ENCODE measurements at regions not wholly inside any gene's neighbourhood (a gene's known extent, or its start where the extent isn't known, plus 50 kb on each side); places are given as distances from the start of the nearest gene placed in this dataset.

GRCh38 chr6:4489538-4489937 is 286.7 kb upstream of the CDYL start:
- no peak for DNase-seq
- Histone ChIP-seq H3K27ac (no peak overlapping the region), H3K9me3 (ENCODE audit: severe bottlenecking) (peaks cover 24% of the 10 kb centered on the region), H3K4me3 (ENCODE audit: low read depth, low read length) (no peak overlapping the region), H3K36me3 (no peaks in the 10 kb centered on the region), H3K27me3 (ENCODE audit: insufficient read depth, low read depth, severe bottlenecking) (peaks cover 83% of the 10 kb centered on the region)
- no peak for TF ChIP-seq CTCF (IDR thresholded peaks at IDR 0.05; ENCODE audit: low read depth, low read length)

- no peak overlapping the region for H3K27ac ChIP-seq
- DNase-seq: no peak
- H3K4me3 ChIP-seq (ENCODE audit: low read depth, low read length): no peak overlapping the region
- peaks cover 85% of the 10 kb centered on the region for H3K27me3 ChIP-seq (ENCODE audit: insufficient read depth, low read depth, severe bottlenecking)
- no peak for TF ChIP-seq CTCF (IDR thresholded peaks at IDR 0.05; ENCODE audit: low read depth, low read length)
- no peaks in the 10 kb centered on the region for H3K36me3 ChIP-seq
- H3K9me3 ChIP-seq (ENCODE audit: severe bottlenecking): peaks cover 29% of the 10 kb centered on the region
These were observed 287.8 kb upstream of the CDYL start for GRCh38 chr6:4488389-4488788.

GRCh38 chr6:4487538-4487937 is 288.7 kb upstream of the CDYL start:
- no peak for DNase-seq

DNA sequence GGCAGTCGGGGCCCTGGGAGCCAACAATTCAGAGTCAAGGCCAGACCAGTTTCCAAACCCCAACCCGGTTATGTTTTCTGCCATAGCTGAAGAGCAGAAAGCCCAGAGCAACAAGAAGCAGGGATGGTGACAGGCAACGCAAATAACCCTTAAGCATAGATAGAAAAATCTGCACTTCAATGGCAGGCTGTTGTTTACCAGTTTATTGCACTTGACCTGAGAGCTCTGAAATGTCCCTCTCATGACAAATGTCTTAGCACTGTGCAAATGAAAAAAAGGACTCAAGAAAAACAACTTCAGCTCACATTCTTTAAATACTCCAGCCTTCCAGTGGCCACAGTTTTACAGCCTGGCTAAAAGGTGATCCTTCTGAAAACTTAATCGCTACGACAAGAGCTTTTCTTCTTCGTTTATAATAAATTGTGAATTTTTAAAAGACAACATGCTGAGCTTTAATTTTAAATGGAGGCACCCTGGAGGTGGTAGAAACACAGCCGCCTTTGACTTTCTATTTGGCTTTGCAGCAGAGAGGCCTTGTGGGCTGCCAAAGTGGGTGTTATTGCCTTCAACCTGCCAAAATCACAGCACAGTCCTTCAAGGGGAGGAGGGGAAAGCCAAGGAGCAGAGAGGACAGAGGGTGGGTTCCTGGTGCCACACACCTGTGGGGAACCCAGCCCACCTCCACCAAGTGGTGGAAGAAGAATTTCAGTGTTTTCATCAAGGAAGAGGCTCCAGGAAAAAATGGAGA is 289.5 kb upstream of the CDYL start:
- H3K9me3 ChIP-seq (ENCODE audit: severe bottlenecking): peaks cover 29% of the 10 kb centered on the region
- DNase-seq: no peak

More at GRCh38 chr6:4487538-4487937, 288.7 kb upstream of the CDYL start:
- Histone ChIP-seq H3K9me3 (ENCODE audit: severe bottlenecking) (peaks cover 29% of the 10 kb centered on the region), H3K27me3 (ENCODE audit: insufficient read depth, low read depth, severe bottlenecking) (peaks cover 83% of the 10 kb centered on the region), H3K4me3 (ENCODE audit: low read depth, low read length) (no peak overlapping the region), H3K36me3 (no peaks in the 10 kb centered on the region), H3K27ac (no peak overlapping the region)
- TF ChIP-seq CTCF (IDR thresholded peaks at IDR 0.05; ENCODE audit: low read depth, low read length): no peak

GRCh38 chr6:4485735-4486134 is 290.5 kb upstream of the CDYL start:
- no peak for TF ChIP-seq CTCF (IDR thresholded peaks at IDR 0.05; ENCODE audit: low read depth, low read length)
- Histone ChIP-seq H3K9me3 (ENCODE audit: severe bottlenecking) (peaks cover 29% of the 10 kb centered on the region), H3K36me3 (no peaks in the 10 kb centered on the region), H3K27me3 (ENCODE audit: insufficient read depth, low read depth, severe bottlenecking) (peaks cover 90% of the 10 kb centered on the region), H3K27ac (no peak overlapping the region), H3K4me3 (ENCODE audit: low read depth, low read length) (no peak overlapping the region)
- DNase-seq: no peak

More for the DNA sequence above, 289.5 kb upstream of the CDYL start:
- H3K4me3 ChIP-seq (ENCODE audit: low read depth, low read length): no peak overlapping the region
- no peak overlapping the region for H3K27ac ChIP-seq
- no peaks in the 10 kb centered on the region for H3K36me3 ChIP-seq
- peaks cover 88% of the 10 kb centered on the region for H3K27me3 ChIP-seq (ENCODE audit: insufficient read depth, low read depth, severe bottlenecking)
- no peak for TF ChIP-seq CTCF (IDR thresholded peaks at IDR 0.05; ENCODE audit: low read depth, low read length)

GRCh38 chr6:4482461-4482860 is 293.7 kb upstream of the CDYL start:
- H3K4me3 ChIP-seq (ENCODE audit: low read depth, low read length): no peak overlapping the region
- H3K9me3 ChIP-seq (ENCODE audit: severe bottlenecking): peaks cover 14% of the 10 kb centered on the region
- H3K36me3 ChIP-seq: no peaks in the 10 kb centered on the region
- DNase-seq: no peak
- no peak overlapping the region for H3K27ac ChIP-seq
- no peak for TF ChIP-seq CTCF (IDR thresholded peaks at IDR 0.05; ENCODE audit: low read depth, low read length)
- H3K27me3 ChIP-seq (ENCODE audit: insufficient read depth, low read depth, severe bottlenecking): peaks cover 93% of the 10 kb centered on the region

Data from WERI-Rb-1 (cell line).